Left ventricle myocardium inferior (tissue), 1 donor: ENCODE measurements at regions not wholly inside any gene's neighbourhood (a gene's known extent, or its start where the extent isn't known, plus 50 kb on each side); places are given as distances from the start of the nearest gene placed in this dataset.

Experiments
- DNase-seq: peaks from one replicate; pipeline ENCODE4 v3.0.0-alpha.2; 2020
- H3K27ac ChIP-seq: fragments of 200-600 bp; replicated peaks from 2 replicates; pipeline ENCODE4 v1.8.0; 2021
- H3K27me3 ChIP-seq: fragments of 200-600 bp; 2 replicates; pipeline ENCODE4 v1.8.0; 2021; ENCODE audit warnings: low read depth
- H3K36me3 ChIP-seq: fragments of 200-600 bp; 2 replicates; pipeline ENCODE4 v1.8.0; 2021
- H3K4me1 ChIP-seq: fragments of 200-600 bp; 2 replicates; pipeline ENCODE4 v1.8.0; 2021
- H3K4me3 ChIP-seq: fragments of 200-600 bp; 2 replicates; pipeline ENCODE4 v1.8.0; 2021; ENCODE audit warnings: mild to moderate bottlenecking, moderate library complexity
- H3K9me3 ChIP-seq: fragments of 200-600 bp; replicated peaks from 2 replicates; pipeline ENCODE4 v1.8.0; 2021
- CTCF ChIP-seq: fragments of 200-600 bp; IDR thresholded peaks from 2 replicates; pipeline ENCODE4 v1.8.0; 2021; ENCODE audit warnings: antibody characterized with exemption, mild to moderate bottlenecking, borderline replicate concordance
- intact Hi-C: fragments of 100-400 bp; cut with micrococcal nuclease; formaldehyde crosslinking; loops from one replicate; pipeline ENCODE4 v1.11.0; 2022
- donor health status: DM: no; HTN: yes; CAD: no; lungs with severe emphysema.

GRCh38 chr13:44818016-44818415 lies 171.3 kb downstream of the NUFIP1 start:
- peaks cover 5% of the 10 kb centered on the region for H3K4me1 ChIP-seq
- no peaks in the 10 kb centered on the region for H3K36me3 ChIP-seq
- no peak for DNase-seq
- no peak overlapping the region for H3K4me3 ChIP-seq
- intact Hi-C loops, result no loop called here
- TF ChIP-seq CTCF, result no peak
- no peaks in the 10 kb centered on the region for H3K9me3 ChIP-seq
- H3K27me3 ChIP-seq, result no peaks in the 10 kb centered on the region
- H3K27ac ChIP-seq, result no peak overlapping the region

- H3K4me3 ChIP-seq, result no peak overlapping the region
- H3K36me3 ChIP-seq, result no peaks in the 10 kb centered on the region
- no peak overlapping the region for H3K27ac ChIP-seq
- H3K27me3 ChIP-seq, result no peaks in the 10 kb centered on the region
- no peak for DNase-seq
- H3K9me3 ChIP-seq, result no peaks in the 10 kb centered on the region
- intact Hi-C loops, result no loop called here
- peaks cover 13% of the 10 kb centered on the region for H3K4me1 ChIP-seq
- TF ChIP-seq CTCF, result no peak
These were observed 172.1 kb downstream of the NUFIP1 start for GRCh38 chr13:44817131-44817671.

- intact Hi-C loops, result no loop called here
- Histone ChIP-seq H3K27me3 (no peaks in the 10 kb centered on the region), H3K4me3 (no peak overlapping the region), H3K27ac (no peak overlapping the region), H3K36me3 (no peaks in the 10 kb centered on the region), H3K9me3 (no peaks in the 10 kb centered on the region), H3K4me1 (peaks cover 15% of the 10 kb centered on the region)
- TF ChIP-seq CTCF, result no peak
- no peak for DNase-seq
These were observed 172.6 kb downstream of the NUFIP1 start for GRCh38 chr13:44816701-44817100.

GRCh38 chr13:44815623-44816022 lies 173.6 kb downstream of the NUFIP1 start:
- intact Hi-C loops, result no loop called here
- no peak for DNase-seq
- no peak overlapping the region for H3K27ac ChIP-seq

GRCh38 chr13:44814836-44815235 lies 174.4 kb downstream of the NUFIP1 start:
- Histone ChIP-seq H3K27ac (no peak overlapping the region), H3K9me3 (no peaks in the 10 kb centered on the region), H3K27me3 (no peaks in the 10 kb centered on the region), H3K4me1 (peaks cover 24% of the 10 kb centered on the region), H3K4me3 (no peak overlapping the region), H3K36me3 (no peaks in the 10 kb centered on the region)
- TF ChIP-seq CTCF, result no peak
- intact Hi-C loops, result no loop called here
- DNase-seq, result no peak

More at GRCh38 chr13:44815623-44816022, 173.6 kb downstream of the NUFIP1 start:
- Histone ChIP-seq H3K4me3 (no peak overlapping the region), H3K36me3 (no peaks in the 10 kb centered on the region), H3K9me3 (no peaks in the 10 kb centered on the region), H3K27me3 (no peaks in the 10 kb centered on the region), H3K4me1 (peaks cover 18% of the 10 kb centered on the region)
- TF ChIP-seq CTCF, result no peak
